GM19238 (cell line): ENCODE measurements at regions not wholly inside any gene's neighbourhood (a gene's known extent, or its start where the extent isn't known, plus 50 kb on each side); places are given as distances from the start of the nearest gene placed in this dataset.

Experiments used
- DNase-seq: peaks from one replicate; pipeline ENCODE4 v3.0.0; 2011; ENCODE audit warnings: low spot score; ENCODE audit not compliant: insufficient read length

DNA sequence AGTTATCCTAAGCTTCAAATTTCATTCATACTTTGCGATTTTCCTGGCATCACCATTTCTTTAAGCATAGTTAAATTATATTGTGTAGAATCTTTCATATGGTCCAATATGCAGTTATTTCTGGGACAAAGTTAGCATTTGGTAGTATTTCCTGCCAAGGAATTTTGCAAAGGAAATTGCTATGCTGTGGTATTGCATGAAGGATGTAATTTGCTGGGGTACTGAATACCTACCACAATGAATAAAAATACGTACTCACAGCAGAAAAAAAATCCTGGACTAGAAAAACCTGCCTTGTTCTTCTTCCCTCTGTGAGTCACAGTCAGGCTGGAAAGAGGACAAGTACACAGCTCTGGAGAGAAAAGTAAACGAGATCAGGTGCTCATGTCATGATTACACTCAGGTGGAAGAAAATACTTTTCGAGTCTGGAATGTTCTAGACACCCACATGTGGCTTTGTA lies 241.2 kb downstream of the PTBP2 start:
- no peak for DNase-seq

DNA sequence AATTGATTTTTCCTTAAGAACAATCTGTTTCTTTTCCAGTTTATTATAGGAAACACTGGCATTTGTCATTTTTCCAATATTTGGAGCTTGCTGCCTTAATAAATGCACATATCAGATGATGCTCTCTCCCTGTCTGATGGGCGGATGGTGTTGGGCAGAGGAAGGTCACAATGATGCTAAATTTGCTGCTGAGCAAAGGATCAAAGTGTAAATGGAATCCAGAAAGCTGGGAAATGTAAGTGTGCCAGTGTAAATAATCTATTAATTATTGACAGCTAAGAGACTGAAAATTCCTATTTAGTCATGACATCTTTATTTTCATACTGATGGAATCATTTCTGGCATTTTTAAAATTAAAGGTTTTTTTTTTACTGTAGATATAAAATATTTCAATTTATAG lies 243.2 kb downstream of the PTBP2 start:
- no peak for DNase-seq

DNA sequence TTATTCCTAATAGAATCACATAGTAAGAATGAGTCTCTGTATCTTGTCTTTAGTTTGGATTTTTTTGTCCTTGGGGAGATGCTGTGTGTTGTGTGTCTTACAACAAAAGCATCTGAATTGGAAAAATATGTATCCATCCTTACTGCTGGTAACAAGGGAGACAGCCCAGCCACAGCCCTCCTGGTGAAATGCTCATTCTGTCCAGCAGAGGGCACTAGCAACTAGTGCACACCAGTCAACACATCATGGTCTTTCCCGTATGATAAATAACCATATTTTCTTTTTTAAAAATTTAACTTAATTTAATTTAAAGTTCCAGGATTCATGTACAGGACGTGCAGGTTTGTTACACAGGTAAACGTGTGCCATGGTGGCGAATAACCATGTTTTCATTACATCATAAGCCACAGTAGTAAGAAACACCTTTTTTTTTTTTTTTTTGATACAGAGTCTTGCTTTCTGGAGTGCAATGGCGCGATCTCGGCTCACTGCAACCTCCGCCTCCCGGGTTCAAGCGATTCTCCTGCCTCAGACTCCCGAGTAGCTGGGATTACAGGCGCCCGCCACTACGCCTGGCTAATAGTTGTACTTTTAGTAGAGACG lies 245.1 kb downstream of the PTBP2 start:
- DNase-seq, result peak; percentile 6

GRCh38 chr1:96967311-96967710 lies 245.7 kb downstream of the PTBP2 start:
- DNase-seq, result no peak

GRCh38 chr1:96968541-96968940 lies 247.0 kb downstream of the PTBP2 start:
- DNase-seq, result no peak

GRCh38 chr1:96968983-96969382 lies 247.4 kb downstream of the PTBP2 start:
- DNase-seq, result no peak

GRCh38 chr1:96969656-96970163 lies 248.1 kb downstream of the PTBP2 start:
- no peak for DNase-seq

DNA sequence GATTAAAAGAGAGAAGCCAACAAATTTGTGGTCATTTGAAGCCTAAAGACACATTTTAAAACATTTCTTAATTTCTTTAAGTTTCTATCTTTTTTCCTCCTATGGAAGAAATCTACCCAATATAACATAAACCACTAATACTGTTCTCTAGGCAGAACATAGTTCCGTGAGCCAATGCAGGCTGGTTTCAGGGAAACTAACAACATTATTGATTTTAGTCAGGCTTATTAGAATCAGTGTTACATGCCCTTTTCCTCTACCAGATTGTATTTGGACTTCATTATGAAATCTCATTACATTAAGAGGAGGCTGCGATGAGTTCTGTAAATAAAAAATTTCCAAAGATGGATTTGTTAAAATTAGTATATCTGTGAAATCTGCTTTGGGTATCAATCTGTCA lies 249.9 kb downstream of the PTBP2 start:
- no peak for DNase-seq

DNA sequence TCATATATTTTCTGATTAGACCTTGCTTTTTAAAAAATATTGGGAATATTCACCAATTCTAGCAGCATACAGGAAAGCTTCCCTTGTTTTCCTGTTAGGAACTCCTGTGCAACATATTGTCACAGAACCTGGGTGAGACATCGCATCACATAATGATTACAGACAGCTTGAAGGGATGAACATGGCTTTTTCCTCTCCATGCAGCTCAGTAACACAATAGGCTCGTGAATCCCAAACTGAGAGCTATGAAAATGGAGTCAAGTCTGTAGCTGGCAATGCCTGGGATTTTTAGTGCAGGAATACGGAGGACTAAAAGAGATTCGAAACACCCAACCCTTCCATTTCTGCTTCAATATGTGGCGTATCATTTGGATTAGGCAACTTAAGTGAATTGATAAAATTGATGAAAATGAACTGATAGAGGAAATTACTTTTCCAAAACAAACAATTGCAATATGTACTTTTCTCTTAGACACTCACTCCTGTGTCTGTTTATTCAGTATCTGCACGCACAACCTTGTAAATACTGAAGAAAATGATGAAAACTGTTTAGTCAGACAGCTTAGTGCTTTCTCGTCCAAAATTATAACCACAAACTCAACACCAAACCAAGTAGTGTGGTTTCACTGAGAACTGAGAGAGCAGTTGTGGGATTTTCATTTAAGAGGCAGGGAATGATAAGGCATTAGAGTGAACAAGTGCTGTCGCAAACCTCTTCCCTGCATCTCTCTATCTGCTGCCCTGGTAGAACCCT lies 250.4 kb downstream of the PTBP2 start:
- DNase-seq, result no peak

GRCh38 chr1:96973605-96974004 lies 252.0 kb downstream of the PTBP2 start:
- DNase-seq, result no peak

- DNase-seq, result no peak
Measured at GRCh38 chr1:96978444-96978843, 256.9 kb downstream of the PTBP2 start.

DNA sequence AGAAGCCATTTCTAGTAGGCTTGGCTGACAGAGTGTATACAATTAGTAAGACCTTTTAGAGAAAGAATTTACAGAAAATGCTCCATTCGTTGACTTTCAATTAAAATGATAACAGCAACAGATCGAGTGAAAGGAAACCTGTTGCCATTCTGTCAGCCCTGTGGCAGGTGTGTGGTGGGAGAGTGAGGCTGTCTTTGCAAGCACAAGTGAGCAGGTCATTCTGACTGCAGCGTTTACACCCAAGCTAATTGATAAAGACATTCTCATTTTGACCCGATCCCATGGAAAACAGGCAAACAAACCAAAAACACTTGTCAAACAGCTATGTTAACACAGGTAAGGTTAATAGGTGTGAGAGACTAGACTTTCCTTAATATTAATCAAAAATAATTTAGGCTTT lies 257.3 kb downstream of the PTBP2 start:
- DNase-seq, result no peak

DNA sequence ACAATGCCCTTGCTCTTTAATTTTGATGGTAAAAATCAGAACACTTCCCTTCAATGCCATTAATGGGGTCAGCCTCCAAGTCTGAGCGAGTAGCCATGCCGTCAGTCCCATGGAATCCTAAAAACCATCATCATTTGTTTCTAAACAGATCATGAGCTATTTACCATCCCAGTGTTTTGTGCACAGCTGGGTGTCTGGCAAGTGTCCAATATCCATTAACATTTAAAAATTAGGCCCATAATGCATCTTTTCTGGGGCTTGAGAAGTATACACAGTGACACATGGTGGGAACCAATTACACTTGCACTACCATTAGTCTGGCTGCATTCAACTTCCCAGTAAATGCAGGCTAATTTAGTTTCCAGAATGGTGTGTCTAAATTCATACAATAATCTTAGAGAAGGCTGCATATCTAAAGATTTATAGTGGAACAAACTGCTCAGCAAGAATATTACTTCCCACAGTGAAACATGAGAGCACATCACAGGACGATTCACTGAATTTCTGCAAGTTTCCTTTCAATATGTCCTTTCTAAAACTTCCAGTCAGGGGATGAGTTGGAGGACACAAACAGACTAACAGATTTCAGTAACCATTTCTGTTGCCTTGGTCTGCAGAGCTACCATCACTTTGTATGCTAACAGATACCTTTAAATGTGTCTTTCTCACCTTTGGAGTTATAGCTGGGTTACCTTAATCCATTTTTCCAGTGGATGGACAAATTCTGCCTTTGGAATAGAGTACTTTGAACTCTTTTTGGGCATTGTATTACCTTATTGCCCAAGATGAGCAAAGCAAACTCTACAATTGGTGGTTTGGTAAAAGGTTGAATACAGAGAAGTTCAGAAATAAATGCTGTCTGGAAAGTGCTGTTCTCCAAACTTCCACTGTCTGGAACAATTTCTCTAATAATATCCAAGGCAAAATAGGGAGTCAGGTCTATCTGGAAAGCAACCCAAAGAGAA lies 258.0 kb downstream of the PTBP2 start:
- no peak for DNase-seq

DNA sequence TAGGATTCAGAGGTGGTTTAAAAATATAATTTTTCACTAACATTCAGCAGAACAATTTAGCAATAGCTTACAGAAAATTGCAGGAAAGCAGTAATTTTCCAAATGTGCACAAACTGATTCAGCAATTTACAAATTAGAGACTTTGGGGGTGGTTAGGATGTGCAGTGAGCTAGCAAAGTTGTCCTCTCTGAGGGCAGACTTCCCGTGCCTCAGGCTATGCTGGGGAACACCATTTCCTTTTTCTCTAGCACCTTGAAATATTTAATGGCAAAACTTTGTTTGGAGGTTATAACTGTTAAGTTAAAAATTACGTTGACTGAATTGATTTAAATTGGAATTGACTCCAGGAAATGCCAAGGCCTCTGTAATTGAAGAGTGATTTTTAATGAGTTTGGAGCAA lies 258.9 kb downstream of the PTBP2 start:
- DNase-seq, result no peak

DNA sequence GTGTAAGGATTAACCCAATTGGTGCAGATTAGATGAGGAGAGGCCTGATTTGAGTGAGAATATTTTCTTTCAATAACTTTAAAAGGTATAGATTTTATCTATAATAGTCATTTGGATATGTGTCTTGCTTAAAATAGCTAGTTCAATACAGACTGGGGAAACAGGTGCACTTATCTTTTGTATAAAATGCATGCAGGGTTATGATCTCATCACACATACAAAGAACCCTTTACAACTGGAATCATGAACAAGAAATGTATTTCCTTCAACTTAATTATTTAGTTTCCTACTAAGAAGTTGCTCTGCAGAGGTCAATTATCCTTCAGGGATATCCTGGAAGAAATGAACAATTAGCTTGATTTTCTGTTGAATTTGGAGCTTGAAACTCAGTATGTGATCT lies 259.6 kb downstream of the PTBP2 start:
- DNase-seq, result no peak

DNA sequence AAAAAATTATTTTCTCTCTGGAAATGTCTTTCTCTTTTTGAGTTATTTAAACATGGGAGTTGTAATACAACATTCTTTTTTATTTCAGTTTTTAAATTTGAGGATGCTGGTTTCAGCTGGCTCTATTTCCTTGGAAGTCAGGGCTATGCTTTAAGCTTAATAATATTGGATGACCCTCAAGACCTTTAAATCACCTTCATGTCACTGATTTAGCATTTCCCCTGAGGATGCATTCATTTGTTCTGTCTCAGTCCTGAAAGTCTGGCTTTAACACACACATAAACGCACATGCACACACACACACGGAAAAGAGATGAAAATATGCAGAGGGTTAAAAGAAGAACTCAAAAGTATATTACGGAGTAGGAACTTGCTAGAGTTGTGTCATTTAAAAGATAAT lies 260.5 kb downstream of the PTBP2 start:
- DNase-seq, result no peak

- DNase-seq, result no peak
Measured at GRCh38 chr1:96983866-96984265, 262.3 kb downstream of the PTBP2 start.

- DNase-seq, result no peak
Measured at GRCh38 chr1:96987186-96987703, 265.7 kb downstream of the PTBP2 start.

GRCh38 chr1:96989302-96989701 lies 267.7 kb downstream of the PTBP2 start:
- DNase-seq, result no peak

DNA sequence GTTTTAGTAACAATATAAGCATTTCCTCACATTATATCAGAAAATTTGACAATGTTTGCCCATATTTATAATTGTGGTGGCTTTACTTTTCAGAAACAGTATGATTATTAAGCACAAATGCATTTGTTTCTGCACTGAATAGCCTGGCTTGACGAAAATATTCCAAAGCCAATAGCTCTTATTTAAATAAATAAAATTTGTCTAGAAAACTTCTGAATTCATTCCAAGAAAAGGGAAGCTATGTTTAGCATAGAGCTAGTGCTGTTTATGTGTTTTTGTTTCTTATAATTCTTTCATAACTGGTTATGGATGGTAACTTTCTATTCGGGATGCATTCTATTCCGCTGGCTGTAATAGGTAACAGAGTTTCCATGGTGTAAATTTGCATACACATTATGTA lies 268.6 kb downstream of the PTBP2 start:
- no peak for DNase-seq

DNA sequence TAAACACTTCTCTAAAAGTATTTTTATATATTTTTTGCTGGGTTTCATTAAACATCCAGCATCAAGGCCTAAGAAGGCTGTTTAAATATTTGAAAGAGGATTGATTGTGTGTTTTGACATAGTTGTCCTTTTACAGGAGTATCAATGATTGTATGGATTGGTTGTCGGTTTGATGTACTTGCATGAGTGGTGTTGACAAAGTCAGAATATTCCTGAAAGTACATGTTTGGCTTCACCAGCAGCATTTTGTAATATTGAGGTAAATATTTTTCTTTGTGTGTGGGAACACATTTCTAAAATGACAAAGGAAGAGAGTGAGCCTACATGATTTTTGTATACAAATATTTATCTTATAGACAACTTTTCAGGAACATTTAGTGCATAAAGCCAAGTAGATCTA lies 269.7 kb downstream of the PTBP2 start:
- DNase-seq, result no peak

GRCh38 chr1:96992871-96993270 lies 271.3 kb downstream of the PTBP2 start:
- DNase-seq, result no peak
